ENCODE measurements at regions not wholly inside any gene's neighbourhood (a gene's known extent, or its start where the extent isn't known, plus 50 kb on each side); places are given as distances from the start of the nearest gene placed in this dataset.

DNA sequence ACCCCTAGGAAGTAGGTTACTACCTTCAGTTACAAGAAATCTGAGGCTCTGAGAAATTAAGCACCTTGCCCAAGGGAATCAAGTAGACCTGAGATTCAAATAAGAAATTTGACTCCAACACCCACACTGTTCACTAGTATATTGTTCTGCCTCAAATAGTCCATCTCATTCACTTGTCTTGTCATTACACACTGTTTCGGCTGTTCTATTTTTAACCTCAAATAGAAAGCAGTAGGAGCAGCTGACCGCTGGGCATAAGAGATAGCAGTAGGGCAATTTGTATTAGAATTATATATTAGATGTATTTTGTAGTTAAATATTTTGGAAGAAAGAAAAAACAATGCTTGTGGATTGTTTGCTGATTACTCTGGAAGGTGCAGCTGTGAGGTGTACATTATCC lies 185.1 kb downstream of the INHBA start:
- Mint-ChIP-seq H3K36me3 (ENCODE audit: low read depth) (peaks cover 24% of the 10 kb centered on the region), H3K27me3 (ENCODE audit: insufficient read depth, low read depth, poor library complexity) (no peaks in the 10 kb centered on the region), H3K9me3 (peaks cover 28% of the 10 kb centered on the region), H3K27ac (no peak overlapping the region), H3K4me3 (no peak overlapping the region), H3K4me1 (no peaks in the 10 kb centered on the region)
- TF ChIP-seq, protein P1, sequence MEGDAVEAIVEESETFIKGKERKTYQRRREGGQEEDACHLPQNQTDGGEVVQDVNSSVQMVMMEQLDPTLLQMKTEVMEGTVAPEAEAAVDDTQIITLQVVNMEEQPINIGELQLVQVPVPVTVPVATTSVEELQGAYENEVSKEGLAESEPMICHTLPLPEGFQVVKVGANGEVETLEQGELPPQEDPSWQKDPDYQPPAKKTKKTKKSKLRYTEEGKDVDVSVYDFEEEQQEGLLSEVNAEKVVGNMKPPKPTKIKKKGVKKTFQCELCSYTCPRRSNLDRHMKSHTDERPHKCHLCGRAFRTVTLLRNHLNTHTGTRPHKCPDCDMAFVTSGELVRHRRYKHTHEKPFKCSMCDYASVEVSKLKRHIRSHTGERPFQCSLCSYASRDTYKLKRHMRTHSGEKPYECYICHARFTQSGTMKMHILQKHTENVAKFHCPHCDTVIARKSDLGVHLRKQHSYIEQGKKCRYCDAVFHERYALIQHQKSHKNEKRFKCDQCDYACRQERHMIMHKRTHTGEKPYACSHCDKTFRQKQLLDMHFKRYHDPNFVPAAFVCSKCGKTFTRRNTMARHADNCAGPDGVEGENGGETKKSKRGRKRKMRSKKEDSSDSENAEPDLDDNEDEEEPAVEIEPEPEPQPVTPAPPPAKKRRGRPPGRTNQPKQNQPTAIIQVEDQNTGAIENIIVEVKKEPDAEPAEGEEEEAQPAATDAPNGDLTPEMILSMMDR (conservative IDR thresholded peaks at IDR 0.05; ENCODE audit: low read depth in 2 of 2), result no peak
- TF ChIP-seq NANOG (IDR thresholded peaks at IDR 0.05; ENCODE audit: borderline replicate concordance), result no peak
- no peak for TF ChIP-seq REST (IDR thresholded peaks at IDR 0.05; ENCODE audit: unreplicated experiment)
- TF ChIP-seq, protein P2, sequence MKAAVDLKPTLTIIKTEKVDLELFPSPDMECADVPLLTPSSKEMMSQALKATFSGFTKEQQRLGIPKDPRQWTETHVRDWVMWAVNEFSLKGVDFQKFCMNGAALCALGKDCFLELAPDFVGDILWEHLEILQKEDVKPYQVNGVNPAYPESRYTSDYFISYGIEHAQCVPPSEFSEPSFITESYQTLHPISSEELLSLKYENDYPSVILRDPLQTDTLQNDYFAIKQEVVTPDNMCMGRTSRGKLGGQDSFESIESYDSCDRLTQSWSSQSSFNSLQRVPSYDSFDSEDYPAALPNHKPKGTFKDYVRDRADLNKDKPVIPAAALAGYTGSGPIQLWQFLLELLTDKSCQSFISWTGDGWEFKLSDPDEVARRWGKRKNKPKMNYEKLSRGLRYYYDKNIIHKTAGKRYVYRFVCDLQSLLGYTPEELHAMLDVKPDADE (IDR thresholded peaks at IDR 0.05), result no peak
- no peak overlapping the region for H3K4me3 ChIP-seq
- H4K20me1 ChIP-seq (replicated peaks; ENCODE audit: insufficient read depth), result no peaks in the 10 kb centered on the region
- no peaks in the 10 kb centered on the region for H3K27me3 ChIP-seq (ENCODE audit: insufficient read depth)
- no peaks in the 10 kb centered on the region for H3F3A ChIP-seq (replicated peaks; ENCODE audit: low read depth)
- no peak overlapping the region for H3K27ac ChIP-seq (ENCODE audit: low read depth)
- no peaks in the 10 kb centered on the region for H3K4me1 ChIP-seq (ENCODE audit: insufficient read depth)
- no peak overlapping the region for H3K4me2 ChIP-seq
- H3K36me3 ChIP-seq (ENCODE audit: insufficient read depth), result peaks cover 8% of the 10 kb centered on the region; the same call in 1 of the 2 replicates
- DNase-seq (ENCODE audit: low spot score) (no peak), ATAC-seq (no peak)
- H2AFZ ChIP-seq, result no peak overlapping the region
- H3K9me2 ChIP-seq (ENCODE audit: insufficient read depth), result peaks cover 8% of the 10 kb centered on the region; the same call in 1 of the 2 replicates
- no peaks in the 10 kb centered on the region for H3K79me2 ChIP-seq (replicated peaks; ENCODE audit: insufficient read depth)

DNA sequence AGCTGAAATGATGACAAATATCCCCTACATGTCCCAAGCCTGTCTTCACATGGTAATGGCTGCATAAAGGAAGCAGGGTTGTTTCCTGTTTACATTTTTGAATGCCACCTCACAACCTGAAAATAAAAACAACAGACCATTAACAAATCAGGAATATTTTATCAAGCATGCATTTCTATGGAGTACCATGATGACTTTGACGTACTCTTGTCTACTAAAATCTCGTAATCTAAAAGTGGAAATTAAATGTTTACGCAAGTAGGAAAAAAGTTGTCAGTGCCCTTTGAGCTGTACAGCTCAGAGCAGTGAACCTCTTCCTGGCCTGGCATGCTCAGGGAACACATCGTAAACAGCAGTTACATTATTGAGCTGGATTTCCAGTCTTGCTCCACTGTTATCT lies 194.1 kb downstream of the INHBA start:
- TF ChIP-seq ZNF462 (CRISPR knock-in tag; IDR thresholded peaks at IDR 0.05), result no peak
- TF ChIP-seq, protein P2 (IDR thresholded peaks at IDR 0.05), result no peak
- no peak for DNase-seq (ENCODE audit: low spot score)
- no peak overlapping the region for H3K4me3 Mint-ChIP-seq
- no peaks in the 10 kb centered on the region for H3K9me3 Mint-ChIP-seq
- H3K27ac Mint-ChIP-seq, result no peak overlapping the region
- Histone ChIP-seq H3F3A (replicated peaks; ENCODE audit: low read depth) (no peaks in the 10 kb centered on the region), H3K9me2 (ENCODE audit: insufficient read depth) (peaks cover 23% of the 10 kb centered on the region), H3K79me2 (replicated peaks; ENCODE audit: insufficient read depth) (no peaks in the 10 kb centered on the region), H2AFZ (no peak overlapping the region), H3K4me1 (ENCODE audit: insufficient read depth) (no peaks in the 10 kb centered on the region), H3K36me3 (ENCODE audit: insufficient read depth) (no peaks in the 10 kb centered on the region), H4K20me1 (replicated peaks; ENCODE audit: insufficient read depth) (no peaks in the 10 kb centered on the region), H3K27me3 (ENCODE audit: insufficient read depth) (no peaks in the 10 kb centered on the region), H3K4me2 (no peak overlapping the region), H3K4me3 (no peak overlapping the region), H3K27ac (ENCODE audit: low read depth) (no peak overlapping the region)
- H3K4me1 Mint-ChIP-seq, result peaks cover 6% of the 10 kb centered on the region
- ATAC-seq, result no peak
- H3K36me3 Mint-ChIP-seq (ENCODE audit: low read depth), result no peaks in the 10 kb centered on the region
- H3K27me3 Mint-ChIP-seq (ENCODE audit: insufficient read depth, low read depth, poor library complexity), result no peaks in the 10 kb centered on the region

Measured in GM23338 (cell line).